ENCODE measurements at regions not wholly inside any gene's neighbourhood (a gene's known extent, or its start where the extent isn't known, plus 50 kb on each side); places are given as distances from the start of the nearest gene placed in this dataset.

- no TSS peak for BruUV-seq (replicated peaks)
- H3K4me1 Mint-ChIP-seq (ENCODE audit: low read depth, unreplicated experiment), result no peaks in the 10 kb centered on the region
- intact Hi-C loops (cut with micrococcal nuclease; ENCODE audit: unreplicated experiment), result no loop called here
- H3K4me1 ChIP-seq, result no peaks in the 10 kb centered on the region
- POLR2A ChIA-PET, result no interaction called here
- DNase-seq, result no peak
- no peaks in the 10 kb centered on the region for H3K9me3 Mint-ChIP-seq (ENCODE audit: unreplicated experiment)
- no peaks in the 10 kb centered on the region for H3K27me3 ChIP-seq (replicated peaks; ENCODE audit: control insufficient read depth, insufficient read depth, low read length)
- H3K36me3 ChIP-seq (ENCODE audit: control insufficient read depth, insufficient read depth, low read length), result no peaks in the 10 kb centered on the region
- H3K9me3 ChIP-seq, result no peaks in the 10 kb centered on the region
- no peak overlapping the region for H3K4me3 Mint-ChIP-seq (ENCODE audit: unreplicated experiment)
- TF ChIP-seq, protein P1, sequence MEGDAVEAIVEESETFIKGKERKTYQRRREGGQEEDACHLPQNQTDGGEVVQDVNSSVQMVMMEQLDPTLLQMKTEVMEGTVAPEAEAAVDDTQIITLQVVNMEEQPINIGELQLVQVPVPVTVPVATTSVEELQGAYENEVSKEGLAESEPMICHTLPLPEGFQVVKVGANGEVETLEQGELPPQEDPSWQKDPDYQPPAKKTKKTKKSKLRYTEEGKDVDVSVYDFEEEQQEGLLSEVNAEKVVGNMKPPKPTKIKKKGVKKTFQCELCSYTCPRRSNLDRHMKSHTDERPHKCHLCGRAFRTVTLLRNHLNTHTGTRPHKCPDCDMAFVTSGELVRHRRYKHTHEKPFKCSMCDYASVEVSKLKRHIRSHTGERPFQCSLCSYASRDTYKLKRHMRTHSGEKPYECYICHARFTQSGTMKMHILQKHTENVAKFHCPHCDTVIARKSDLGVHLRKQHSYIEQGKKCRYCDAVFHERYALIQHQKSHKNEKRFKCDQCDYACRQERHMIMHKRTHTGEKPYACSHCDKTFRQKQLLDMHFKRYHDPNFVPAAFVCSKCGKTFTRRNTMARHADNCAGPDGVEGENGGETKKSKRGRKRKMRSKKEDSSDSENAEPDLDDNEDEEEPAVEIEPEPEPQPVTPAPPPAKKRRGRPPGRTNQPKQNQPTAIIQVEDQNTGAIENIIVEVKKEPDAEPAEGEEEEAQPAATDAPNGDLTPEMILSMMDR (IDR thresholded peaks at IDR 0.05; ENCODE audit: insufficient read depth in 1 of 2, low read depth in 1 of 2, low read length in 1 of 2, severe bottlenecking in 1 of 2, unreplicated experiment in 1 of 2), result no peak
- H3K4me3 ChIP-seq (ENCODE audit: low read depth, low read length), result no peak overlapping the region
- no peaks in the 10 kb centered on the region for H3K36me3 Mint-ChIP-seq (ENCODE audit: insufficient read depth, unreplicated experiment)
- H3K27me3 Mint-ChIP-seq (ENCODE audit: insufficient read depth, unreplicated experiment), result peaks cover 3% of the 10 kb centered on the region
- no peak overlapping the region for H3K27ac Mint-ChIP-seq (ENCODE audit: unreplicated experiment)
- CTCF ChIA-PET, result no interaction called here
Measured at GRCh38 chr4:18203966-18204365, 182.4 kb upstream of the LCORL start.

- no peak overlapping the region for H3K4me3 ChIP-seq (ENCODE audit: low read depth, low read length)
- Mint-ChIP-seq H3K4me3 (ENCODE audit: unreplicated experiment) (no peak overlapping the region), H3K27me3 (ENCODE audit: insufficient read depth, unreplicated experiment) (peaks cover under 1% of the 10 kb centered on the region), H3K4me1 (ENCODE audit: low read depth, unreplicated experiment) (no peaks in the 10 kb centered on the region), H3K36me3 (ENCODE audit: insufficient read depth, unreplicated experiment) (no peaks in the 10 kb centered on the region), H3K27ac (ENCODE audit: unreplicated experiment) (no peak overlapping the region), H3K9me3 (ENCODE audit: unreplicated experiment) (no peaks in the 10 kb centered on the region)
- TF ChIP-seq, protein P1 (IDR thresholded peaks at IDR 0.05; ENCODE audit: insufficient read depth in 1 of 2, low read depth in 1 of 2, low read length in 1 of 2, severe bottlenecking in 1 of 2, unreplicated experiment in 1 of 2), result no peak
- intact Hi-C loops (cut with micrococcal nuclease; ENCODE audit: unreplicated experiment), result no loop called here
- no peaks in the 10 kb centered on the region for H3K36me3 ChIP-seq (ENCODE audit: control insufficient read depth, insufficient read depth, low read length)
- CTCF ChIA-PET, result no interaction called here
- POLR2A ChIA-PET, result no interaction called here
- BruUV-seq (replicated peaks), result no TSS peak
- H3K4me1 ChIP-seq, result no peaks in the 10 kb centered on the region
- H3K9me3 ChIP-seq, result no peaks in the 10 kb centered on the region
- no peaks in the 10 kb centered on the region for H3K27me3 ChIP-seq (replicated peaks; ENCODE audit: control insufficient read depth, insufficient read depth, low read length)
- no peak for DNase-seq
Measured at GRCh38 chr4:18202486-18202885, 180.9 kb upstream of the LCORL start.

DNA sequence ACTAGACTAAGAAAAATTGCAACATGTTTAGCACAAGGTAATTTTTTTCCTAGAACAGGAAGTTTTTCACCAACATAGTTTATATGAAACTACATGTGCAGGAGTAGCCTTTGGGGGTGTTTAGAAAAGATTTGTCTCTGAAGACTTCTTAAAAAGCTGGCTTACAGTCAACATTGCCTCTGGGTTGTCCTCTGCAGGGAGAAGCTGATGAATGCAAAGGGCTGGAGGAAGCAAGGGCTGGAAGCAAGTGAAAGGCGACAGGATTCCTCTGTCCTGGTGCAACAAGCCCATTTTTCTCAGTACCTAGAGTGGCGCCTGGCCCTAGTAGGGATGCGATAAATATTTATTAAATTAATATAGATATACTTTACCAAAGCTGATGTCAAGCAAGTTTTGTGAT lies 180.3 kb upstream of the LCORL start:
- H3K27ac Mint-ChIP-seq (ENCODE audit: unreplicated experiment), result no peak overlapping the region
- no peaks in the 10 kb centered on the region for H3K9me3 Mint-ChIP-seq (ENCODE audit: unreplicated experiment)
- DNase-seq, result no peak

More for the DNA sequence above, 180.3 kb upstream of the LCORL start:
- ChIA-PET POLR2A (no interaction called here), CTCF (no interaction called here)
- H3K27me3 ChIP-seq (replicated peaks; ENCODE audit: control insufficient read depth, insufficient read depth, low read length), result no peaks in the 10 kb centered on the region
- H3K4me3 Mint-ChIP-seq (ENCODE audit: unreplicated experiment), result no peak overlapping the region
- no TSS peak for BruUV-seq (replicated peaks)
- H3K36me3 Mint-ChIP-seq (ENCODE audit: insufficient read depth, unreplicated experiment), result no peaks in the 10 kb centered on the region
- H3K36me3 ChIP-seq (ENCODE audit: control insufficient read depth, insufficient read depth, low read length), result no peaks in the 10 kb centered on the region
- H3K27me3 Mint-ChIP-seq (ENCODE audit: insufficient read depth, unreplicated experiment), result no peaks in the 10 kb centered on the region
- no peaks in the 10 kb centered on the region for H3K9me3 ChIP-seq
- H3K4me1 ChIP-seq, result no peaks in the 10 kb centered on the region
- H3K4me1 Mint-ChIP-seq (ENCODE audit: low read depth, unreplicated experiment), result no peaks in the 10 kb centered on the region
- TF ChIP-seq, protein P1 (IDR thresholded peaks at IDR 0.05; ENCODE audit: insufficient read depth in 1 of 2, low read depth in 1 of 2, low read length in 1 of 2, severe bottlenecking in 1 of 2, unreplicated experiment in 1 of 2), result no peak
- no peak overlapping the region for H3K4me3 ChIP-seq (ENCODE audit: low read depth, low read length)
- intact Hi-C loops (cut with micrococcal nuclease; ENCODE audit: unreplicated experiment), result no loop called here

All from Caco-2 (cell line).